Ovary (tissue), 7 donors: ENCODE measurements at regions not wholly inside any gene's neighbourhood (a gene's known extent, or its start where the extent isn't known, plus 50 kb on each side); places are given as distances from the start of the nearest gene placed in this dataset.

Experiments
- DNase-seq, 5 donors: peaks; one replicate each; pipeline ENCODE4 v3.0.0-alpha.2; 2019 to 2020
- H3K27ac ChIP-seq, 2 donors: fragments of 200-600 bp; one replicate each; pipeline versions ENCODE4 v1.5.1 to v1.8.0; 2019 to 2022
- H3K27me3 ChIP-seq: fragments of 200-600 bp; one replicate; pipeline ENCODE4 v1.8.0; 2022
- H3K36me3 ChIP-seq: fragments of 200-600 bp; sonication (generic); one replicate; pipeline ENCODE4 v1.5.1; 2019
- H3K4me1 ChIP-seq: one replicate; pipeline ENCODE4 v1.8.1; 2013; ENCODE audit warnings: mild to moderate bottlenecking, moderate library complexity; ENCODE audit not compliant: insufficient read depth
- H3K4me3 ChIP-seq: fragments of 200-600 bp; sonication (generic); one replicate; pipeline ENCODE4 v1.5.1; 2017
- H3K9me3 ChIP-seq, 2 donors: fragments of 200-600 bp in 1 of 2; sonication (generic) in 1 of 2; one replicate each; pipeline versions ENCODE4 v1.5.1 to v1.8.1; 2013 to 2019; ENCODE audit warnings: mild to moderate bottlenecking in 1 of 2, moderate library complexity in 1 of 2
- CTCF ChIP-seq, 3 donors: fragments of 450-650 bp in 2 of 3; fragments of 200-600 bp in 1 of 3; IDR thresholded peaks; one replicate each; pipeline versions ENCODE4 v1.5.1 to v1.8.0; 2016 to 2022; ENCODE audit warnings: antibody characterized with exemption in 3 of 3, mild to moderate bottlenecking in 1 of 3
- EP300 ChIP-seq: sonication (generic); formaldehyde crosslinking; IDR thresholded peaks from one replicate; pipeline ENCODE4 v1.6.1; 2017; ENCODE audit warnings: antibody characterized with exemption
- POLR2A ChIP-seq: fragments of 450-650 bp; IDR thresholded peaks from one replicate; pipeline ENCODE4 v1.6.1; 2017; ENCODE audit warnings: antibody characterized with exemption, mild to moderate bottlenecking, moderate library complexity
- WGBS, 3 donors: extraction: QIAGEN DNeasy Blood & Tissue Kit in 1 of 3; methylation state at CpG; one replicate each; pipeline versions ENCODE4 v1.1.5 to v1.1.7; 2013 to 2017; 5-methylcytosine and 5-hydroxymethylcytosine counted together
- intact Hi-C, 4 donors: fragments of 100-400 bp; cut with DNase I; formaldehyde crosslinking; loops; one replicate each; pipeline versions ENCODE4 v1.11.0 to v1.15.1; 2022 to 2023
- donor health status: DM: no; HTN: no; CAD: no; lungs with moderate emphysema.
- donor health status: DM: no; HTN: no; CAD: no.
- donor health status: Bipolar disorder and iron deficiency.
- donor health status: DM: no; HTN: no; CAD: no.
- donor health status: DM: yes; HTN: yes; CAD: no.

- Histone ChIP-seq H3K4me3 (no peak overlapping the region), H3K27ac (no peak overlapping the region), H3K27me3 (no peaks in the 10 kb centered on the region), H3K9me3 (no peaks in the 10 kb centered on the region), H3K36me3 (no peaks in the 10 kb centered on the region), H3K4me1 (no peaks in the 10 kb centered on the region)
- DNase-seq, result no peak
- intact Hi-C loops, result no loop called here
- WGBS, 3 donors, result 83 to 89% (median 87%) methylated on average over 4 of the region's 4 CpGs
- TF ChIP-seq POLR2A (no peak), EP300 (no peak), CTCF (IDR thresholded peaks at IDR 0.05) (no peak)
Measured at GRCh38 chr3:102643546-102643945, 208.7 kb downstream of the ZPLD1 start.

DNA sequence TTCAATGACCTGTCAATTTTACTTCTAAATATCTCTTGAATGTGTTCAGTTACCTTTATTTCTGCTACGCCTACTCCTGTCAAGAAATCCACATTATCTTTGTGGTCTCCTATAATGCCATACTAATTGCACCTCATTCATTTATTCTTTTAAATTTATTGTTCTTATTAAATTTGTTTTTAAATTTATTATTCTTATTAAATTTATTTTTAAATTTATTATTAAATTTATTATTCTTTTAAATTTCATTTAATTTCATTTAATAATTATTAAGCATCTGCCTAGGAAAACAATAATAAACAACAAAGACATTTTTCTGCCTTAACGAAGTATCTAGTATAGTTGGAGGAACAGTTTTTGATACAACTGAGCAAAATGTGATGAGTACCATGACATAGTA lies 211.7 kb downstream of the ZPLD1 start:
- no peaks in the 10 kb centered on the region for H3K9me3 ChIP-seq
- H3K4me3 ChIP-seq, result no peak overlapping the region
- no peaks in the 10 kb centered on the region for H3K4me1 ChIP-seq
- 90 to 97% (median 96%) methylated on average over 2 of the region's 2 CpGs for WGBS, 3 donors
- H3K27ac ChIP-seq, result no peak overlapping the region
- H3K27me3 ChIP-seq, result no peaks in the 10 kb centered on the region
- no peak for TF ChIP-seq POLR2A
- TF ChIP-seq CTCF (IDR thresholded peaks at IDR 0.05), result no peak
- TF ChIP-seq EP300, result no peak
- no peak for DNase-seq
- no peaks in the 10 kb centered on the region for H3K36me3 ChIP-seq
- intact Hi-C loops, result no loop called here

DNA sequence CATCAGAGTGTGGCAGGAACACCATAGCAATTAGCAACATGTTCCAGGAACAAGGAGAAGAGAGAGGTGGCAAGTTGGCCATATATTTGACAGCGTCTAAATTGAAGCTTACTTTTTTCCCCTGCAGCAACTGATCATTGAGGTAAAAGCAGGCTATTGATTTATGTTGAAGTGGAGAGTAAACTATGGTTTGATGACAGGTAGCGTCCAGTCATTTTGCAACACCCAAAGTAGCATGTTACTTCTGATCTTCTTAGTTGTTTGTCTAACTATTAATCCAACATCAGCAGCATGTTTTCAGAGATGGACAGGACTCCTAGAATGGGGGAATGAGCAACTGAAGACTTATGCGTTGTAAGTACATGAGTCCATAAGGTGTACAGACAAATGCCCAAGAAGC lies 225.8 kb downstream of the ZPLD1 start:
- no peak for DNase-seq
- H3K27ac ChIP-seq, result no peak overlapping the region
- no peaks in the 10 kb centered on the region for H3K27me3 ChIP-seq
- H3K4me1 ChIP-seq, result no peaks in the 10 kb centered on the region
- 94 to 98% (median 95%) methylated on average over 3 of the region's 3 CpGs for WGBS, 3 donors
- intact Hi-C loops, result no loop called here
- H3K9me3 ChIP-seq, result no peaks in the 10 kb centered on the region
- TF ChIP-seq POLR2A (no peak), EP300 (no peak), CTCF (IDR thresholded peaks at IDR 0.05) (no peak)
- no peak overlapping the region for H3K4me3 ChIP-seq
- no peaks in the 10 kb centered on the region for H3K36me3 ChIP-seq

DNA sequence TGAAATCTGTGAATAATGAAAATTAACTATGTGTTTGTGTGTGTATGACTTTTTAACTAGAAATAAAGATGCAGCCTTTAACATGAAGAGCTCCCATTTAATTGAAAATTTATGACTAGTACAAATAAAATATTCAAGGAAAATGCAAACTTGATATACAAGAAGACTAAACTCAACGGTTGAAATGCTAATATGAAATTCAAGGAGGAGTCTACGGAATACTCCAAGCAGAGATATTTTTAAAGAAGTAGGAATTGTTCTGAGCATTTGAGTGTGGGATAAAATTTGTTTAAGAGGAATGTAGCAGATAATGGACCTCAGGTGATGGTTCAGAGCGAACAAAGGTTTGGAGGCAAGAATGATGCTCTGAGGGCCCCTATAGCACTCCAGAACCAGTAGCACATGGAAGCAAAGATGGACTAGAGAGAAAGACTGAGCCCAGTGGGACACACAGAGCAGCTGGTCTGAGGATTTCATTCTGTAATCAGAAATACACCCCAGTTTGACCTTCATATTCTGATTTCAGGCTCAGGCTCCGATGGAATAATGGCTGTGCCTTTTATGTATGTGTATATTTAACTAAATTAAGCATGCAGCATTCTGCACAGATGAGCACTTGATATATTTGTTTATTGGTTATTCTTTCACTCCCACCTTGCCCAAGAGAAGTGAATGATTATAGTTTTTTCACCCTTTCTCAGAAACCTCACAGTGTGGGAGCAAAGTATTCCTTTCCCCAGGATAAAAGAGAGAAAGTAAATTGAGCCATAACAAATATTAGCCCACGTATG lies 227.1 kb downstream of the ZPLD1 start:
- 61 to 69% (median 67%) methylated on average over 5 of the region's 5 CpGs for WGBS, 3 donors
- Histone ChIP-seq H3K4me3 (no peak overlapping the region), H3K27me3 (no peaks in the 10 kb centered on the region), H3K36me3 (no peaks in the 10 kb centered on the region), H3K4me1 (no peaks in the 10 kb centered on the region), H3K9me3 (no peaks in the 10 kb centered on the region), H3K27ac (no peak overlapping the region)
- intact Hi-C loops, result no loop called here
- TF ChIP-seq CTCF (IDR thresholded peaks at IDR 0.05) (no peak), EP300 (no peak), POLR2A (no peak)
- DNase-seq, result no peak
